SK-N-SH (cell line): ENCODE measurements at regions not wholly inside any gene's neighbourhood (a gene's known extent, or its start where the extent isn't known, plus 50 kb on each side); places are given as distances from the start of the nearest gene placed in this dataset.

Experiments used
- CTCF ChIP-seq: fragments of 200-600 bp; sonication (generic); IDR thresholded peaks from 2 replicates; pipeline ENCODE4 v1.6.1; 2017; ENCODE audit warnings: antibody characterized with exemption, mild to moderate bottlenecking, moderate library complexity
- EP300 ChIP-seq, 2 experiments: IDR thresholded peaks; 2 replicates each; pipeline versions ENCODE4 v1.4.0 to v1.6.1; 2012; ENCODE audit warnings: borderline replicate concordance in 1 of 2, low read depth in 1 of 2, low read length in 1 of 2
- EZH2phosphoT487 ChIP-seq: fragments of 200-600 bp; sonication (generic); IDR thresholded peaks from 2 replicates; pipeline ENCODE4 v1.6.1; 2017; ENCODE audit warnings: low read depth, mixed run types, mild to moderate bottlenecking, antibody characterized with exemption, moderate library complexity, borderline replicate concordance
- PBX3 ChIP-seq: IDR thresholded peaks from 2 replicates; pipeline ENCODE4; 2012
- POLR2AphosphoS5 ChIP-seq: IDR thresholded peaks from 2 replicates; pipeline ENCODE4 v1.6.1; 2012; ENCODE audit warnings: low read depth, low read length
- REST ChIP-seq: IDR thresholded peaks from 2 replicates; pipeline ENCODE4 v1.6.1; 2012; ENCODE audit warnings: mild to moderate bottlenecking, low read depth, low read length, moderate library complexity
- TAF1 ChIP-seq: IDR thresholded peaks from 2 replicates; pipeline ENCODE4 v1.6.1; 2012; ENCODE audit warnings: low read depth, mild to moderate bottlenecking, low read length, moderate library complexity, borderline replicate concordance

- TF ChIP-seq CTCF, result no peak
- no peak for TF ChIP-seq TAF1
- TF ChIP-seq REST, result no peak
- TF ChIP-seq PBX3, result no peak
- TF ChIP-seq EP300 (IDR thresholded peaks at IDR 0.05; ENCODE audit: borderline replicate concordance in 1 of 2, low read depth in 1 of 2, low read length in 1 of 2), result no peak
- no peak for TF ChIP-seq POLR2AphosphoS5
- no peak for TF ChIP-seq EZH2phosphoT487
Observed at GRCh38 chr11:27806122-27806521, 105.9 kb upstream of the BDNF start.
